Cerebellar cortex (tissue), 1 donor: ENCODE measurements at regions not wholly inside any gene's neighbourhood (a gene's known extent, or its start where the extent isn't known, plus 50 kb on each side); places are given as distances from the start of the nearest gene placed in this dataset.

Experiments used
- DNase-seq: peaks from one replicate; pipeline ENCODE4 v3.0.0-alpha.2; 2015; ENCODE audit warnings: low spot score

DNA sequence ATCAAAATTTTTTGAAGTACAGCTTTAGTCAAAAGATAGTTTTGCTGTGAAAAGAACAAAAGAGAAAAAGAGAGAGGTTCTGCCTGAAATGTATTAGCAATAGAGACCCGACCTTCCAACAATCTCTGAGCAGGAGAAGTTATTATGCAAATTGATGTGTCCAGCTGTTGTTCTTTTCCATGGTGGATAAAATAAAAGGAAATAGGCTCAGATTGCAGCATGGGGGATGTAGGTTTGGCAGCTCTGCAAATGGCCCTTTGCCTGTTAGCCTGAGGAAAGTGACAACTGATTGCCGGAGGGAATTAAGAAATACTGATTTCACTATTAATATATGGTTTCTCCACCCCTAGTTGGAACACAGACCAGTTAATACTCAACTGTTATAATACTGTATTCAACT is 1283.2 kb upstream of the NXPH2 start:
- no peak for DNase-seq

DNA sequence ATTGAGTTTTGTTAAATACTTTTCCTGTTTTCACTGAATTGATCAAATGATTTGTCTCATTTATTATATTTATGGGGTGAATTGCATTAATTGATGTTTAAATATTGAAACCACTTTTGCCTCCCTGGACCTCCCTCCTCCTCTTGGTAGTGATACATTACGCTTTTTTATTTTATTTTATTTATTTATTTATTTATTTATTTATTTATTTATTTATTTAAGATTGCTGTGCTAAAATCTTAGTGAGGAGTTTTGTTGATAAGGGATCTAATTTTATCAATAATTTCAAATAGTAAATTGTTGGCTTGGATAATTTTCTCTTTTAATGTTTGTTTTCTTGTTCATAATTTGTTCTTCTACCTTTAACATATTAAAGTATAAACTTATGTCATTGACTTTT is 1281.0 kb upstream of the NXPH2 start:
- no peak for DNase-seq

DNA sequence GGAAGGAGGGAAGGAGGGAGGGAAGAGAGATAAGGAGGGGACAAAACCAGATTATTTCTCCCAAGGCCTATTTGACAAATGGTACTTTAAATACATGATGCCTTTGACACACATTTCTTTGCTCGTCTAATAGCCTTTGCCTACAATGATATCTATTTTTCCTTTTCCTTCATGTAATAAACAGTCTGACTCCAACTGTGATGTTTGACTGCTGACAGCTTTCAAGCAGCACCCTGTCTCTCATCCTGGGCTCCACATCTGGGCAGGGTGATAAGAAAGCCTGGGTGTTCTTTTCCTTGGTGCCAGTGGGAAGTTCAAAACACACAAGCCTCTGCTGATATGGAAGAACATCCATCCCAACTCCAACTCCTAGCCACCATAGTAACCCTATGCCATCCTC is 1277.7 kb upstream of the NXPH2 start:
- no peak for DNase-seq

DNA sequence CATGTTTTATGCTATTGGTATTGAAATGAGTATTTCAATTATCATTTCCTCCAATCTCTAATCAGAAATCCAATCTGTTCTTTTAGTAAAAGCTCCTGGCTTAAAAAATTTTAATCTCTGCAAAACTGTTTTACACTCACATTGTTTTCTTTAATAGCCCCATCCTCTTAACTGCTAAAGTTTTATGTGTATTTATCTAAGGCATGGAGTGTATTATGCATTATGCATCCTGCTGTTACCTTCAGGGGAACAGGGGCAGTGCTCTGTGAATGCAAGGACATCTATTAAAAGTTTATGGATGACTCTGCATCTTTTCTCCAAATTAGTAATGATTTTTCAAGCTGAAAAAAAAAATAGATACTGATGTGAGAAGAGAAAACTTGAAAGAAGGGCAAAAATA is 1261.6 kb upstream of the NXPH2 start:
- no peak for DNase-seq

DNA sequence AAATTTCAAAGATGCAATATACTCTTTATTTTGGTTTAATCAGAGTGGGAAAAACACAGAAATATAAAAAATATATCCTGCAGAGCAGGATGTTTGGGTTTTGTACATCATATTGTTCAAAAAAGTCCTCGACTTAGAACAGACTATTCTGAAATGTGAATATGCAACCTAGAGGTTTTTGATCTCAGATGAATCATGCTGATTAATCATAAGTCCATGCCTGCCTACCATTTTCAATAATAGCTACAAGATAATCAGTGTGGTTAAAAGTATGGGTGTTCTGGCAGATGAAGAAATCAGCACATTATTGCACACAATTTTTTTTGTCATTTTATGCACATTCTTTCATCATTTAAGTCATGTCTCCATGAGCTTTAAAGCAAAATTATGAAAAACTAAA is 1261.0 kb upstream of the NXPH2 start:
- DNase-seq: no peak

DNA sequence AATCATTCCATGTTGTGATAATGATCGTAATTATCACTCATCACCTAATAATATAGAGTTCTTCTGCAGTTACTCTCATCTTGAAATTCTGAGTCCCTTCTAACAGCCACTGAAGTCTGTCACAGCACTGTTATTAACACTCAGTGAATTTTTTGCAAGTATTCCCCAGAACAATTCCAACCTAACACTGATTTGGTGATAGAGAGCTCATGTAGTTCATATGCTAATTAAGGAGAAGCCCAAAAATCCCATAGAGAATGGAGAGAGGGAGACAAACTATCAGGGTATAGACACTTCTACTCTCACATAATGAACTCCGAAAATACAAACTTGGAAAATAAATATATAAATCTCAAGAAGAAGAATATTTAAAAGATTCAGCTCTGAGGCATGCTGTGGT is 1253.4 kb upstream of the NXPH2 start:
- DNase-seq: no peak

DNA sequence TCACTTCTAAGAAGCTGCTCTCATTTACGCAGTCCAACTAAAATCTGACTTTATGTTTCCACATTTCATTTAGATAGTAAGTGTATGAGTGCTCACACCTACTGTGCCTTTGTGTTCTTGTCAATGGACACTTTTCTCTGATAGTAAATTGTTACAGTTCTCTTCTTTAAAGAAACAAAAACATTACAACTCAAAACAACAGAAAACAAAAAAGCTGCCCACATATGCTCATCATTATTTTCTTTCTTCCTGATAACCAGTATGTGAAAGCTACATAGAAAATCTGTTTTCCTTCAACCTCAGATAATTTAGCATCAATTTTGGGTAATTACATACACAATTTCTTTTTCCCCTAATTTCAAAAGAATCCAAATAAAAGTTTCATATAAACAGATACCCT is 1247.8 kb upstream of the NXPH2 start:
- no peak for DNase-seq

DNA sequence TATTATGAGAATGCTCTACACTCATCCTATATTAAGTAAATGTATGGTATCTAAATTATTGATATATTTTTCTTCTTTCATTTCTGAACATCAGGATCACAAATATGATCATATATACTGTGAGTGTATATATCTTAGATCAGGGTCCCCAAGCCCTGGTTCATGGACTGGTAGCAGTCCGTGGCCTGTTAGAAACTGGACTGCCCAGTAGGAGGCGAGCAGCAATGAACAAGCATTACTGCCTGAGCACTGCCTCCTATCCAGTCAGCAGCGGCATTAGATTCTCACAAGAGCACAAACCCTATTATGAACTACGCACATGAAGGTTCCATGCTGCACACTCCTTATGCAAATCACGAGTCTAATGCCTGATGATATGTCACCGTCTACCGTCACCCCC is 1247.1 kb upstream of the NXPH2 start:
- DNase-seq: no peak

DNA sequence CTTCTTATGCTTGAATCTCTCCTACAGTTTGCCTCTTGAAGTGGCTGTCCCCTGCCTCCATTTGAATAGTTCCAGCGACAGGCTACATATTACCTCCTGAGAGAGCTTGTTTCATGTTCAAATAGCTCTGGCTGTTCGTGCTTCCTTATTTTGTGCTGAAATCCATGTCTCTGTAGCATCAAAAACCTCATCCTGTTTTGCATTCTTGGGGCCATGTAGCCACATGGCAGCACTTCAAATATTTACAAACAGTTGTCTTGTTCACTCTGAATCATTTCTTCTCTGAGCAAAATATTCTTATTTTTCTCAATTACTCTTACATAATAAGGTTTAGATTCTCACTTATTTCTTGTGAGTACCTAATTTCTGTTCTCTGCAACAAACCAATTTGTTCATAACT is 1243.1 kb upstream of the NXPH2 start:
- DNase-seq: no peak

DNA sequence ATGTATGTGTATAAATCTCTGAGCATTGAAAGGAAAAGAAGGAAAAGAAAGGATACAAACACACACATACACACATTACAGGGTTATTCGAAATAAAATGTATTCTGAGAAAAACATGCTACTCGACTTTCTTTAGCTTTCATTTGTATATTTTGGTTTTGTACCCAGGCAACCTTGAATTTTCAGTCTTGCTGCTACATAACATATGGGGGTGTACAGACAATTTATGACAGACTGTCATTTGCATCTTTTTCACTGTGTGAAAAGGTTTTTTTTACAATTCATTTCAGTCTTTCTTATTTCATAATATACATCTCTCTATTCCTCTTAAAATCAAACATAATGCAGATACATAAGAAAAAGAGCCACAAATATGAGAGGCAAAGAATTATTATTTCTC is 1238.4 kb upstream of the NXPH2 start:
- DNase-seq: no peak

DNA sequence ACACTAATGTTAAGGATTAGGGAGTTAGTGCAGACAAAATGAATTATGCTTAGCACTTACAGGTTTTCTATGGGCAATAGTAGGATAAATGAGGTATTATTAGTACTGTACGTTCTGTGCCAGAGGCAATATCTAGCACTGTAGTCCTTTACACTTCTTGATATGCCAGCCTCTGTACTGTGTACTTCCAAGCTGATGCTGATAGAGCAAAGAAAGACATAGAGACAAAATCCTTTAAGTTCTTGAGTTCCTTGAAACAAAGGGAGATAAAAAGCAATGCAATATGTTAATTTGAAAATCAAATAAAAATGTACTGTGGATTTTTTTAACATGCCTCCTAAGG is 1234.0 kb upstream of the NXPH2 start:
- DNase-seq: no peak

DNA sequence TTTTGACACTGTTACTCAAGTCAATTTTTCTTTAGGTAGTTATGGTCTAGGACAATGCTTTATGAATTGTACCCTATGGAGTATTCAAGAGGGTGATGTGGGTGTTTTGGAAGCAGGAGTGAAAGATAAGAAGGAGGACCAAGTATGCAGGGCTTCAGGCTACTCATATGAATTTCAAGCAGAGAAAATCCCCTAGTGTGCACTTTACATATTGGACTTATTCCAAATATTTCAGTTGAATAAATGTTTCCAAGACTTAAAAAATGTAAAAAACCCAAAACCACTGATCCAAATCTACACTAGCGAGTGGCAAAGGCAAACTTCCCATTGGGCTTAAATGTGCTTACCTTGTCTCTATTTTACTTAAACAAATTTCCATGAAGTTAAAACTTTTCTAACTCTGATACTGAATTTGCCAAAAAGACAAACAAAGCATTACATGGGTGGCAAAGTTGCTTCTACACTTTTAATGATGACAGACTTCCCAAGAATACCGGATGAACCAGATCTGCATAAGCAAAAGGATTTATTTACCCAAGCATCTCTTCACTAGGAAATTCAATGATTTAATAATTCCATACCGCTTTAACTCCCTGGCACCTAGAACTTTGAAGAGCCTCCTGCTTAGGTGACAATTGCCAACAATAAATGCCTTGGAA is 1233.5 kb upstream of the NXPH2 start:
- DNase-seq: no peak

DNA sequence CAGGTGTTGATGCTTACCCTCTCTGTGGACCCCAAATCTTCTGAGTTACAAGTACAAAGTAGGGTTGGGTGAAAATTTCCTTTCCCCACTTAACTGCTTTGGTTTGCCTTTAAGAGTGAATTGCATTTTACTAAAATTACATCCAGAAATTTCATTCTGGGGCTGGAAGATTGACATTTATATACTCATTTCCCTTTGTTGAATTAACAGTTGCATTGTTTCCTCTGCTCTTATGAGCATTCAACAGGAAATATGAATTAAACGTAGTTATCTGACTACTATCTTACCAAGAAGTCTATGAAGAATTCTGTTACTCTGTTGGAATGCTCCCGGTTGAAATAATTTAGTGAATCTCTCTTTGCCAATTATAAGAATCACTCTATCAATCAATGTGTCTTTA is 1231.1 kb upstream of the NXPH2 start:
- no peak for DNase-seq

DNA sequence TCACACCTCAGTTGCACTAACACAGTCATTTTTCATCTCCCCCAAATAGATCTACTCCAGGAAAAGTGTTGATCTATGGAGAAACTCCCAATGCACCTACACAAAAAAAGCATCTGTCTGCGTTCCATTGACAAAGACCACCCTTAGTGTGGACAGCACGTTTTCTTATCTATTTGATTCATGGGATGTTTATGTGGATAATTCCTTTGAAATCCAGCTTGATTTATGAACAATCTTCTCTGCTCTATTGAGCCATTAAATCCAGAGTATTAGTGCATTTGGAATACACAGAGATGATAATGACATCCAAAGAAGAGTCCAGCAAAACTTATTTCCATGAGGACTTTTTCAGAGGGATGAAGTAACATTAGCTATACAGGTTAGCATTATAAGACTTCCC is 1221.9 kb upstream of the NXPH2 start:
- no peak for DNase-seq

DNA sequence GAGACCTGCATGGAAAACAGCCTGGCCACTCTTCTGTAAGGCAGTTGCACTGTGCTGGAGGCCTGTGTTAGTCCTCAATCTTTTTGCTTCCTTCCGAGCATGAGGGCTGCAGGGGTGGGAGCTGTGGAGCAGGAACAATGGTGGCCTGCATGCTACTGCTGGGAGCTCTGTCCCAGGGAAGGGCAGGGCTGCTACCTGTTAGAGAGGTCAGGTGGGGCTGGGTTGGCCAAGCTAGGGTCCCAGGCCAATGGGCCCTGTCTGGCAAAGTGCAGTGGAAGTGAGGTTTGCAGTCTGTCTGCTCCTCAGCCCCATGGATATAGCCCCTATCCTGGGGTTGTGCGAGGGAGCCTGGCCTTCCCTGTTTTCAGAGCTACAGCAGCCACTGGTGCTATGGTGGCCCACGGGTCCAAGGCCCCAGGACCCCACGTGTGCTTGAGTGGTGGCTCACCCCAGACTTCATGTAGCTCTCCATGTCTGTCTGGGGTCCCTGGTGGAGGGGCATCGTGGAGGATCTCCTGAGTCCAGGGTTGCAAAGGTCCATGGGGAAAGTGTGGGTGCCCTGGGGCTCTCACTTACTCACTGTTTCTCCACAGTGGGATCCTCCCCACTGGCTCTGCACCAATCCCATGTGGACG is 1212.6 kb upstream of the NXPH2 start:
- DNase-seq: no peak

DNA sequence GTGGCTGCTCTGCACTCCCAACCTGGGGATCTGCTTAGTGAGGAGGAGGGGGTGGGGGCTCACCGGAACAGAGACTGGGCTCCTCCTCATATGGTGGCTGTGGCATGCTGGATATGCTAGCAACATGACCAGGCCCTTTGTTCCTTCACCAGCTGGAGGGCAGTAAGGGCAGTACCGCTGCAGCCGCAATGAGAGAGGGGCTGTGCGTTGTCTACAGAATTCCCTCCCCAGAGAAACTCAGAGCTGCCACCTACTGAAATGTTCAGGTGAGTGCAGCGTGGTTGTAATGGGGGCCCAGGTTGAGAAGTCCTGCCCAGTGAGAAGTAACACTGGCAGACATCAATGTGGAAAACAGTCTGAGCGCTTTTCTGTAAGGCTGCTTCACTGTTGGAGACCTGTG is 1211.9 kb upstream of the NXPH2 start:
- no peak for DNase-seq

DNA sequence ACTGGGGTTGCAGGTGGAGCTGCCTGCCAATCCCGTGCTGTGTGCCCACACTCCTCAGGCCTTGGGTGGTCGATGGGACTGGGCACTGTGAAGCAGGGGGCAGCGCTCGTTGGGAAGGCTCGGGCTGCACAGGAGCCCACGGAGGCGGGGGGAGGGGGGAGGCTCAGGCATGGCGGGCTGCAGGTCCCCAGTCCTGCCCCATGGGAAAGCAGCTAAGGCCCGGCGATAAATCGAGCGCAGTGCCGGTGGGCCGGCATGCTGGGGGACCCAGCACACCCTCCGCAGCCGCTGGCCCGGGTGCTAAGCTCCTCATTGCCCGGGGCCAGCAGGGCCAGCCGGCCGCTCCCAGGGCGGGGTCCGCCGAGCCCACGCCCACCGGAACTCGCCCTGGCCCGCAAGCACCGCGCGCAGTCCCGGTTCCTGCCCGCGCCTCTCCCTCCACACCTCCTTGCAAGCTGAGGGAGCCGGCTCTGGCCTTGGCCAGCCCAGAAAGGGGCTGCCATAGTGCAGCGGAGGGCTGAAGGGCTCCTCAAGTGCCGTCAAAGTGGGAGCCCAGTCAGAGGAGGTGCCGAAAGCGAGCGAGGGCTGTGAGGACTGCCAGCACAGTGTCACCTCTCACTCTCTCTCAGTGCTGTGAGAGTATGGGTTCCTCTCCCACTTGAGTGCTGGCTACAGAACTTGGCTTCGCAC is 1210.6 kb upstream of the NXPH2 start:
- no peak for DNase-seq

DNA sequence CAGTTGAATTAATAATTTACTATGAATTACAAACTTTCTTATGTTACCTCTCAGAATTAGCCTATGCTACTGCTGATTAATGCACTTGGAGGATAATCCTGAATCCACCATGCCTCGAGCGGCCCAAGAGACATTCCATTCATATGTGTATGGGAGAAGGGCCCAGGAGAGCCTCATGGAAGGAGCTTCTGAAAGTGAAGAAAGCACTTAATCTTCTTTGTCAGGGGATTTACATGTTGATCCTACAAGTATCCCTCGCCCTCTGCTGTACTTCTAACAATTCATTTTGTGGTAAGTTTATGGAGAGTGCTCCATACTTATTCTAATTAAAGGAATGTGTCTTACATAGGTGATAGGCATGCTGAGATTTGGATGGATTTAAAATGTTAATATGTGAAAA is 1189.1 kb upstream of the NXPH2 start:
- DNase-seq: no peak

DNA sequence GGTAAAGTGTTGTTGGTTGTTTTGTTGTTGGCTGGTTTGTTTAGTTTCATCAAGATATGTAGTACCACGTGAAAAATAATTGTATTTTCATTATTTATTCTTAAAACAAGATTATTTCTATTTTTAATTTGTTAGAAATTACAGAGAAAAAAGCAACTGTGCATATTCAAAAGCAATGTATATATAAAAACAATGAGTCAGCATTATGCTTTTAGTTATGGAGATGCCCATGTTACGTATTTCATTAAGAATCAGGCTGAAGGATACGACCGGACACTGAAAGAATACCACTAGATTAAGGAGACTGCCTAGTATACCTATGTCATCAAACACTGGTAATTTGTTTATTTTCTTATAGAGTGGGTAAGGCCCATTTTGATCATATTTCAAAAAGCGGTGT is 1188.4 kb upstream of the NXPH2 start:
- DNase-seq: no peak

DNA sequence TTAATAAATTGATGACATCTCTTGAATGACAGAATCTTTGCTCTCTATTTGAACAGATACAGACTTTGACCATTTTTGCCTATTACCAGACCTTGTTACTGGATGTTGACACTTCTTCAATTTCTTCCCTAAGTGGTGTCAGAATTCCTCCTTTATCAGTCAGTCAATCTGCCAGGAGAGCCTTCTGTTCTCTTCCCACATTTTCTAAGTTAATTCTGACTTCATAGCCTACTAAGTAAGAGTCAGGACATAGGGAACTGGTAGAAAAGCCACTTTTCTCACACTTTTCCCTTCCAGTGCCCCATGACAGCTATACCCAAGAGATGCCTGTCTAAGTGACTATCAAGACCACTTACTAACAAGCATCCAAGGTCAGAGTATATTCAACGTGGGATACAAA is 1187.5 kb upstream of the NXPH2 start:
- DNase-seq: no peak

DNA sequence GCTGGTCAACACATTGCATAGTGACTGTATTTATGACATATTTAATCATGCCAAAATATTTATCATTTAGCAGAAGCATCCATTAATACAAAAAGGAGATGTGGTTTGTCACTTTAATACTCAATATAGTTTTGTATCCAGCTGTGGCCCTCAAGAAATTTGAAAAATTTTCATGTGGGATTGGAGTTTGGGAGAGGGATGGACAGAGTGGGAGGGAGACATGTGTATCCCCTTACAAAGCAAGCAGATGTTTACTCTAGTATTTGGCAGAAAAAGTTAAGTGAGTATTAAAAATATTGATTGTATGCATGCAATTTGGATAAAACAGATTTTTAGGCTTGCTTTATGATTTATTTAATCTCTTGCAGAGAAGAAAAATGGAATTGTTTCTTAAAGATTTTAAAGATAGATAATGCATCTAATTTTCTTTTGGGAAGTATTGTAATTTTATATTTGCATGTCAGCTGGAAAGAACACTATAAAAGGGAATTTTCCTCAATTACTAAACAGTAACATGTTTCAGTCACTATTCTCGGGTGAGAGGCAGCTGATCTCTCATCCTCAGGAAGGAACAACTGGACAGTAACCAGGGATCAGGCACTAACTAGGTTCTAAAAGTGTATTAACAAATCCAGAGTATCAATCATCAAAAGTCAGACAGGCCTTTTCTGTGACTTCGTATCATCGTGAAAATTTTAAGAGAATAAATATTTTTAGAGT is 1184.7 kb upstream of the NXPH2 start:
- DNase-seq: no peak

DNA sequence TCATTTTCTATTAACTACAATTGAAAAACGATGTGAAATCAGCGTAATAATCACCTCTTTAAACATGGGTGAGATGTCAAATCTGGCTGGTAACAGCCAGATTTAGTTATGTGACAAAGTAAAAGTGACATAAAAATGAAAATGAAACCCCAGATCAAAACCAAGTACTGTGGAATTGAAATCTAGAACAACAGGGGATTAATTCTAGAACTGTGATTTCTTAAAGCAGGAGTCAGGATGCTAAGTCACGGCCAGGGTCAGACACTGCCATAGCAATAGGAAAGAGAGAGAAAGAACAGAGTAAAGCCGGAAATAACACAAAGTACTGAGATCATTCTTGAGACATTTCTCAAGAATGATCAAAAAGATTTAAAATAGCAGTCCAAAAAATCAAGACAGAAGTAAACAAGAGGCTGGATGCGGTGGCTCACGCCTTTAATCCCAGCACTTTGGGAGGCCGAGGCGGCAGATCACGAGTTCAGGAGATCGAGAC is 1183.7 kb upstream of the NXPH2 start:
- DNase-seq: no peak
